HG02623 (cell line): ENCODE measurements at regions not wholly inside any gene's neighbourhood (a gene's known extent, or its start where the extent isn't known, plus 50 kb on each side); places are given as distances from the start of the nearest gene placed in this dataset.

Source experiments
- ATAC-seq: cut with Tn5 transposase; IDR thresholded peaks from one replicate; pipeline ENCODE4 v1.9.1; 2021; ENCODE audit warnings: moderate library complexity; ENCODE audit not compliant: unreplicated experiment

GRCh38 chr13:70911286-70911685 is 803.0 kb upstream of the KLHL1 start:
- no peak for ATAC-seq

DNA sequence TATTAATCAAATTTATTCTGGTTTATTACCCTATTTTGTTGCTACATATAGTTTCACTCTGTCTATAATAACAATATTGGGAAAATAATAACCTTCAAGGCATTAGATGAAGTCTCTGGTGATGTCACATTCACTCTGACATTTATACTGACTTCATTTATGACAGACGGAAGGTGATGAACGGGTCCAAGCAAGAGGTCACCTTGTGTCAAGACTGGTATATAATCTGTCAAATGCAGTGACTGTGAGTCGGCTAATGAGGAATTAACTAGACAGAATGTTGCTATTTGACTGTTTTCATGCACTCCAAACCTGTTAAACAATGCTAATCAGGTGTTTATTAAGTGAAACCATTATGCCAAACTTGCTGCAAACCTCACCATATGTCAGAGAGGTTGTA is 800.5 kb upstream of the KLHL1 start:
- no peak for ATAC-seq

- no peak for ATAC-seq
These were observed 796.8 kb upstream of the KLHL1 start for GRCh38 chr13:70905035-70905434.

DNA sequence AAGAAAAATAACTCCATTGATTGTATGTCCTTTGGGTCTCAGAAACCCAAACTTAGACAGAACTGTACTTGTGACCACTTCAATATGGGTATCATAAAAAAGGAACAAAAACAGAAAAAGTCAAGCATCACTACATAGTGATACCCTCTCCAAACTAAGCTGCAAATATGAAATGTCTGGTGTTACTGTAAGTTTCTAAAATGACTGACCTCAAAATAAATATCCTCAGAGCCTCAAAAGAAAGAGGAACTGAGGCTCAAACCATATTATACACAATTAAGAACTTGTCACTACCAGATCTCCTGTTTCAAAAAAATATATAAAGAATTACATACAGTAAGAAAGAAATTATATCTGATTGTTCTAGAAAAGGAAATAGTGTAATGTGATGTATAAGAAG is 787.9 kb upstream of the KLHL1 start:
- no peak for ATAC-seq

DNA sequence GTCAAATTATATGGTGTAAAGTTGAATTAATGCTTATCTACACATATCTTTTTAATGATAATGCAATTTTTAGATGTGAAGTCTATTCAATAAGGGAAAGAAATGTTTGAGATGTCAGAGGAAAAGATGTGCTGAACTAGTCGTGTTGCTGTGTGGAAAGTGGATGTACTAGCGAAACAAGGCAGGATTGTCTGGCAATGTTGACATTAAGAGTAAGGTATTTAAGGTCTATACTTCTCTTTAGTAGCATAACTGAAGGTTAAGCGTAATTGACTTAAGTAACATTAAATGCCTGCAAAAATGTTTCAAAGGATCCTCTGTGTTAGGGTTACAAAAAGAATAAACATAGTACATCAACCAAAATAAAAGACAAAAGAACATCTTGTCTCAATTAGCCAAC is 787.3 kb upstream of the KLHL1 start:
- ATAC-seq = no peak

- no peak for ATAC-seq
These were observed 786.0 kb upstream of the KLHL1 start for GRCh38 chr13:70894258-70894657.

- ATAC-seq = no peak
These were observed 785.6 kb upstream of the KLHL1 start for GRCh38 chr13:70893832-70894231.

- ATAC-seq = no peak
These were observed 782.0 kb upstream of the KLHL1 start for GRCh38 chr13:70890289-70890688.

DNA sequence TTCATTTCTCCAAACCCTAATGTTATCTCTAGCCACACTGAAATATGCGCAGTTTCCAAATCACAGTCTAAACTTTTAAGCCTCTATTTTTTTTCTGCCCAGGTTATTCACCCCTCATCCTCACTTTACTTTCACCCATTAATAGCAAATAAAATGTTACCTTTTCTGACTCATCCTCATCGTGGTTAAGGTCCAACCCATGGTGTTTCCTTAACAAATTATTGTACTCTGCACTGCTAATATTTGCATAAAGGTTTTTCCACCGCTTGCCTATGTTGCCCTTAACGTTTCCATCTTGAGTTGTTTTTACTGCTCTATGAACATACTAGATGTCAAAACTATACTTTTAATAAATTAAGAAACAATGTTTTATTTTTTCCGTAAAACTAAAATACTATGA is 780.9 kb upstream of the KLHL1 start:
- ATAC-seq = no peak

- ATAC-seq = no peak
These were observed 775.9 kb upstream of the KLHL1 start for GRCh38 chr13:70884196-70884595.

GRCh38 chr13:70874636-70875035 is 766.4 kb upstream of the KLHL1 start:
- no peak for ATAC-seq

DNA sequence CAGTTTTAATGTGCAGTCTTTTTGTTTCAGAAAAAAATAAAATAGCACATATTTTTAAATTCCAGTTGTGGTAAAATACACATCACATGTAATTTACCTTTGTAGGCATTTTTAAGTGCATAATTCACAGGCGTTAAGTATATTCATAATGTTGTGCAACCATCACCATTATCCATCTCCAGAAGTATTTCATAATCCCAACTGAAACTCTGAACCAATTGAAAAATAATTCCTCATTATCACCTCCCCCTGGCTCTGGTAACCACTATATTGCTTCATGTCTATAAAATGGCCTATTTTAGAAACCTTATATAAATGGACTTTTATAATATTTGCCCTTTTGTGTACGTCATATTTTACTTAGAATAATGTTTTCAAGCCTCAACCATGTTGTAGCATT is 756.5 kb upstream of the KLHL1 start:
- no peak for ATAC-seq

GRCh38 chr13:70856711-70857110 is 748.5 kb upstream of the KLHL1 start:
- no peak for ATAC-seq

GRCh38 chr13:70856025-70856424 is 747.8 kb upstream of the KLHL1 start:
- ATAC-seq = no peak

DNA sequence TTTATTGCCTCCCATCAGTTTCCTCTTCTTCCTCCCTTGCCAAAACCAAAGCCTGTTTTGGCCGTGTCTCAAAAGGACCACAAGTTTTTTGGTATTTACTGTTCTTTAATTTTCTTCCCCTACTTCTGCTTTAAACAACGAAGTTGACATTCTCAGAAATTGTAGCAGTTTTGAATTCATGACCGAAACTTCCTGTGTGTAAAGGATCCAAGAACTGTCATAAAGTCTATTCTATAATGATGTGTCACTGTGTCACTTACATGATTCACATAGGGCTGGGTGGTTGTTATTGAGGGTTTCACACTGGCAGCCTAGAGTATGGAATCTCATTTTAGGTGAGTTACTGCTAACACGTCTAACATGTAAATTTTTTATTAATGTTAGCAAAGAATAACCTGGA is 741.0 kb upstream of the KLHL1 start:
- no peak for ATAC-seq

DNA sequence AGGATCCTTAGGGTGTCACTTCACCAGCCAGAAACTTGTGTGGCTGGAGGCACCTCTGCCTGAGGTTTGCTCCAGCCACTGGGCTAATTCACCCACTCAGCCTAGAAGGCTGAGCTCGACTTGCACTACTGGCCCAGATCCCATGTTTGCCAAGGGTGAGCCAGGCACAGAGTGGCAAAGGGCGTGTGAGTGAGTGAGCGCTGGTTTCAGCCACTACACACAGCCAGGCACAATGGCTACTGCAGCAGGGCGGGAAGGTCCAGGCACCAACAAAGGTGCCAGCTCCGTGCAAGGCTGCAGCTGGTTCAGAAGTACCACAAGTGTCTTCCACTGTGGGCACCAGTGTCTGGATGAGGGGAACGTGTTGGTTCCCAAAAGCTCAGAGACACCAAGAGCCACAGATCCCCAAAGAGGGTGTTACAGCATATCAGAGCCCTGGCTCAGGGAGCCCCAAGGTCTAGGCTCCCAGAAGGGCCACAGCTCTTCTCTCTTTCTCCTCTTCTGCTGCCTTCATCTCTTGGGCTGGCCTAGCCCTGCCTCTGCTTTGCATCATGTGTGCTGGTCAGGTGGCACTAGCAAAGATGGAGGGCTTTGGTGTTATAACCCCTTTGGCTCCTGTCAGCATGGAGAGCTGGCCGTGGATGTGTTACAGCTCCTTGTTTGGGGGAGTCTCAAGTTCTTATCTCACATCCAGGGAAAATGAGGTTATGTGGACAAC is 736.3 kb upstream of the KLHL1 start:
- ATAC-seq = no peak

- no peak for ATAC-seq
These were observed 733.9 kb upstream of the KLHL1 start for GRCh38 chr13:70842062-70842644.

DNA sequence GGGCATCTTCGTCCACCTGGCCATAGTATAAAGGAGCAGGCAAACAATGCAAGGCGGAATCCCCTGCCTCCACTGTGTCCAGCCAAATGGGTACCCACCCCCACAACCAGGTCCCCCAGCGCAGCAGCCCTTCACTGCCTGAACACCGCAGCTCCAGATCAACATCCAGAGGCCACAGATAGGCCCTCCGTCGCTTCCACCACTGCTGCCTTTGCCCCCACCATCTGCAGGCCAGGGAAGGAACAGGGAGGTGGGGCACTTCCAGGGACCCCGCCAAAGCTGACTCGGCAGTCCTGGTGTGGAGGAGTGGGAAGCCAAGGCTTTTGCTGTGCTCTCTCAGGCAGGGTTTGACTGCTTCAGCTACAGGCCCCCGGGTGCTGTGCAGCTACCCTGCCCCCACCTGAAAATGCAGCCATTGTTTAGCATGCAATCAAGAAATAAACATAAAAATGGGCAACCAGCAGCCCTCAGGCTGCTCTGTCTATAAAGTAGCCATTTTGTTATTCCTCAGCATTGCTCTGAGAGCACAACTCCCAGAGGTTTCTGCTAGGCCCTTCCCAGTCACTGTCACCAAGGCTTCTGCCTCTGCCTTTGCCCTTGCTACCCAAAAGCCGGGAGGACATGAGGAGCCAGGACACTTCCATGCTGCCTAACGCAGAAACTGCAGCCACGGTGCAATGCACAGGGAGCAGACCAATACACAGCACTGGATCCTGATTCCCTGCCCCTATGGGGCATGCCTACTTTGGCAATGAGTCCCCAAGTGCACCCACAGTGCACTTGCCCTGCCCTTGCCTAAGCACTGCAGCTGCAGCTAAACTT is 733.2 kb upstream of the KLHL1 start:
- ATAC-seq = no peak

GRCh38 chr13:70835371-70835770 is 727.1 kb upstream of the KLHL1 start:
- no peak for ATAC-seq

DNA sequence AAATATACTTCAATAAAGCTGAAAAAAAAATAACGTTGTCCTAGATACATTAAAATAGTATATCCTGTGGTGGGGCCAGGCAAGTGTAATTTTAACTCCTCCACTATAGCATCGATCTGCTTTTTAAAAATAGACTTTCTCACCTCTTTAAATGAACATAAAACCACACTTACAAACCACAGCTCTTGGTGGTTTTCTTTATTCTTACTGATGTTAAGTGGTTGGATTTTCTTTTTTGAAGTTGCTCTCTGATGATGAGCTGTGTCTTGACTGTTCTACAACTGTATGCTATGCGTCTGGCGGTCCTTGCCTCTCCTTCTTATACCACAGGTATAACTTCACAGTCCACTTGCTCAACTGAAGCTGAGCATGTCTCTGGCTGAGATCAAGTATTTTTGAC is 721.5 kb upstream of the KLHL1 start:
- ATAC-seq = no peak

DNA sequence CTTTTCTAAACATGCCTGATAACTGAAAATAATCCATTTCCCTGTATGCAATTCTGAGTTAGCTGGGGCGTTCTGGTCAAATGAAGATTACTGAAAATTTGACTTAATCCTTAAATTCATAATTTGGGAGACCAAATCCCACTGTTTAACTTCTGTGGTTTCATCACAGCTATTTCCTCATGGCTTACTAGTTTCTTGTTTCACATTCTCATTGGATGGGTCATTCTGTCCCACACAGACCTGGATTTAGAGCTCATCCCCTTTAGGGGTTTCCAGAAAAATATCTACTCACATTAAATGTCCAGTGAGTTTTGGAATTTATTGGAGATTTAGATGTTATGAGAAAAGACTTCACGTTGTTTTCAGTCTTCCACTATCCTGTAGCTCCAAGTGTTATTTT is 709.3 kb upstream of the KLHL1 start:
- no peak for ATAC-seq

GRCh38 chr13:70816853-70817252 is 708.6 kb upstream of the KLHL1 start:
- no peak for ATAC-seq
